HEK293 (cell line): ENCODE measurements at regions not wholly inside any gene's neighbourhood (a gene's known extent, or its start where the extent isn't known, plus 50 kb on each side); places are given as distances from the start of the nearest gene placed in this dataset.

Experiments used
- CTCF ChIP-seq: fragments of 450-650 bp; formaldehyde crosslinking; IDR thresholded peaks from 2 replicates; pipeline ENCODE4 v1.5.1; 2016; ENCODE audit warnings: missing biosample characterization, missing genetic modification characterization
- YY1 ChIP-seq: fragments of 450-650 bp; formaldehyde crosslinking; IDR thresholded peaks from 2 replicates; pipeline ENCODE4 v1.5.1; 2018; ENCODE audit warnings: missing biosample characterization, missing genetic modification characterization

DNA sequence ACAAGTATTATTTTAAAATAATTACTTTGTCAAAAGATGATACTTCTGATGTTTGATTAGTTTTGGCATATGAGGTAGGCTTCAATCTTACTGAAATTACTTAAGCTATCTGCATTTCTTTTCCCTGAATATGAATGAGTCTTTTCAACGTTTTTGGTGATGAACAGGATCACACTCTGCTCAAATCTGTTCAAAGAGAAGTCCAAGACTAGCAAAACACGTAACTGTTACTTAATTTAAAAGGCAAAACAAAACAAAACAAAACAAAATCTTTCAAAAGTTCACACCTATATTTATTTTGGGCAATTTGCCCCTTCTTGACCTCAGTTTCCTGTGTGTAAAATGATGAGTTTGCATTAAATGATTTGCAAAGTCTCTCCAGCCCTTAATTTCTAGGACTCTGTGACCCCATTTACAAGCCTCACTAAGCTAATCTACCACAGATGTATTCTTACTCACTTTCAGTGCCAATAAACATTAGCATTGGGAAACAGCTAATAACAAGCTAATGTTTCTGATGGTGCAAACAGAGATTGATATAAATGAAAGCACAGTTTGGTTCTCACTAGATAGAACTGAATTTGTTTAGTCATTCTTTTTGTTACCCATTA lies 865.4 kb downstream of the LTN1 start:
- TF ChIP-seq CTCF (tag by site-specific recombination): no peak
- no peak for TF ChIP-seq YY1 (tag by site-specific recombination)
